H9 (cell line): ENCODE measurements at regions not wholly inside any gene's neighbourhood (a gene's known extent, or its start where the extent isn't known, plus 50 kb on each side); places are given as distances from the start of the nearest gene placed in this dataset.

Experiments
- DNase-seq: peaks from one replicate; pipeline ENCODE4 v3.0.0-alpha.2; 2017
- H2AFZ ChIP-seq: one replicate; pipeline ENCODE4 v1.6.1; 2013; ENCODE audit warnings: mild to moderate bottlenecking, low read length, control low read depth, moderate library complexity
- H2AK5ac ChIP-seq: 2 replicates; pipeline ENCODE4 v1.6.1; 2013; ENCODE audit warnings: low read length, control low read depth, mixed read lengths; ENCODE audit not compliant: insufficient read length
- H2BK120ac ChIP-seq: one replicate; pipeline ENCODE4 v1.6.1; 2013; ENCODE audit warnings: low read depth, mild to moderate bottlenecking, low read length, control low read depth, inconsistent platforms; ENCODE audit not compliant: poor library complexity, severe bottlenecking
- H2BK12ac ChIP-seq: 2 replicates; pipeline ENCODE4 v1.6.1; 2013; ENCODE audit warnings: low read length, control low read depth, mixed read lengths, low read depth; ENCODE audit not compliant: insufficient read length
- H2BK15ac ChIP-seq: 2 replicates; pipeline ENCODE4 v1.6.1; 2013; ENCODE audit warnings: low read depth, low read length, control low read depth
- H2BK20ac ChIP-seq: one replicate; pipeline ENCODE4 v1.6.1; 2013; ENCODE audit warnings: low read depth, mild to moderate bottlenecking, low read length, control low read depth, inconsistent platforms; ENCODE audit not compliant: poor library complexity, severe bottlenecking
- H2BK5ac ChIP-seq: 2 replicates; pipeline ENCODE4 v1.6.1; 2013; ENCODE audit warnings: low read length, control low read depth, mixed read lengths; ENCODE audit not compliant: insufficient read length
- H3K14ac ChIP-seq: 2 replicates; pipeline ENCODE4 v1.6.1; 2013; ENCODE audit warnings: low read length, control low read depth; ENCODE audit not compliant: insufficient read depth
- H3K18ac ChIP-seq: 2 replicates; pipeline ENCODE4 v1.6.1; 2013; ENCODE audit warnings: low read depth, mild to moderate bottlenecking, mixed read lengths, low read length, control low read depth; ENCODE audit not compliant: insufficient read length
- H3K23ac ChIP-seq: 2 replicates; pipeline ENCODE4 v1.6.1; 2013; ENCODE audit warnings: low read length, control low read depth, mixed read lengths, low read depth; ENCODE audit not compliant: insufficient read length
- H3K23me2 ChIP-seq: 2 replicates; pipeline ENCODE4 v1.6.1; 2013; ENCODE audit warnings: low read depth, mild to moderate bottlenecking, mixed read lengths, low read length, control low read depth; ENCODE audit not compliant: insufficient read length, poor library complexity, severe bottlenecking
- H3K27ac ChIP-seq: 2 replicates; pipeline ENCODE4 v1.5.1; 2013; ENCODE audit warnings: low read length, control low read depth, mixed read lengths, low read depth; ENCODE audit not compliant: insufficient read length
- H3K27me3 ChIP-seq: 2 replicates; pipeline ENCODE4 v1.6.1; 2013; ENCODE audit warnings: low read length, control low read depth, inconsistent platforms; ENCODE audit not compliant: insufficient read depth
- H3K4ac ChIP-seq: 2 replicates; pipeline ENCODE4 v1.6.1; 2013; ENCODE audit warnings: low read depth, mild to moderate bottlenecking, control low read depth, inconsistent platforms, low read length, moderate library complexity
- H3K4me1 ChIP-seq: 2 replicates; pipeline ENCODE4 v1.6.1; 2013; ENCODE audit warnings: low read length, control low read depth, inconsistent platforms; ENCODE audit not compliant: insufficient read depth
- H3K4me2 ChIP-seq: 2 replicates; pipeline ENCODE4 v1.6.1; 2013; ENCODE audit warnings: low read length, control low read depth, mixed read lengths; ENCODE audit not compliant: insufficient read length, insufficient read depth
- H3K56ac ChIP-seq: 2 replicates; pipeline ENCODE4 v1.6.1; 2013; ENCODE audit warnings: low read depth, mild to moderate bottlenecking, mixed read lengths, low read length, control low read depth; ENCODE audit not compliant: insufficient read length
- H3K79me1 ChIP-seq: 2 replicates; pipeline ENCODE4 v1.6.1; 2013; ENCODE audit warnings: low read depth, mild to moderate bottlenecking, moderate library complexity, low read length, control low read depth, inconsistent platforms; ENCODE audit not compliant: insufficient read depth, poor library complexity, severe bottlenecking
- H3K79me2 ChIP-seq: 2 replicates; pipeline ENCODE4 v1.6.1; 2013; ENCODE audit warnings: low read length, control low read depth, inconsistent platforms; ENCODE audit not compliant: insufficient read depth
- H3K9ac ChIP-seq: 2 replicates; pipeline ENCODE4 v1.6.1; 2013; ENCODE audit warnings: low read length, control low read depth, mixed read lengths; ENCODE audit not compliant: insufficient read length; ENCODE audit errors: extremely low read depth
- H3K9me3 ChIP-seq: one replicate; pipeline ENCODE4 v1.6.1; 2013; ENCODE audit warnings: low read depth, low read length, inconsistent platforms; ENCODE audit not compliant: control insufficient read depth
- H3T11ph ChIP-seq: one replicate; pipeline ENCODE4 v1.6.1; 2013; ENCODE audit warnings: mild to moderate bottlenecking, low read length, control low read depth, inconsistent platforms
- H4K20me1 ChIP-seq: one replicate; pipeline ENCODE4 v1.6.1; 2013; ENCODE audit not compliant: control insufficient read depth, insufficient read length, insufficient read depth
- H4K5ac ChIP-seq: 2 replicates; pipeline ENCODE4 v1.6.1; 2013; ENCODE audit warnings: low read depth, mild to moderate bottlenecking, mixed read lengths, low read length, control low read depth; ENCODE audit not compliant: insufficient read length
- H4K8ac ChIP-seq: replicated peaks from 2 replicates; pipeline ENCODE4 v1.6.1; 2013; ENCODE audit warnings: low read length, control low read depth, mixed read lengths, low read depth; ENCODE audit not compliant: insufficient read length
- H4K91ac ChIP-seq: 2 replicates; pipeline ENCODE4 v1.6.1; 2013; ENCODE audit warnings: low read depth, mild to moderate bottlenecking, moderate library complexity, mixed read lengths, low read length, control low read depth; ENCODE audit not compliant: insufficient read length
- H3K27ac Mint-ChIP-seq, 3 experiments: 2 replicates in 2 of 3; 3 replicates in 1 of 3; pipeline ENCODE4 v1.8.0; 2020 to 2021; ENCODE audit warnings: mixed read lengths in 3 of 3, mild to moderate bottlenecking in 1 of 3, moderate library complexity in 1 of 3
- H3K27me3 Mint-ChIP-seq: 2 replicates; pipeline ENCODE4 v1.8.0; 2021; ENCODE audit warnings: low read depth, mild to moderate bottlenecking, moderate library complexity, mixed read lengths
- H3K36me3 Mint-ChIP-seq, 3 experiments: 2 replicates in 2 of 3; 3 replicates in 1 of 3; pipeline ENCODE4 v1.8.0; 2020 to 2021; ENCODE audit warnings: low read depth in 3 of 3, mixed read lengths in 3 of 3; ENCODE audit not compliant: insufficient read depth in 1 of 3
- H3K4me1 Mint-ChIP-seq, 2 experiments: 2 replicates each; pipeline ENCODE4 v1.8.0; 2020; ENCODE audit warnings: mixed read lengths in 2 of 2
- H3K4me3 Mint-ChIP-seq, 2 experiments: 2 replicates in 1 of 2; 3 replicates in 1 of 2; pipeline ENCODE4 v1.8.0; 2020 to 2021; ENCODE audit warnings: mild to moderate bottlenecking in 2 of 2, mixed read lengths in 2 of 2, moderate library complexity in 1 of 2
- H3K9me3 Mint-ChIP-seq, 2 experiments: 2 replicates in 1 of 2; 3 replicates in 1 of 2; pipeline ENCODE4 v1.8.0; 2020; ENCODE audit warnings: mild to moderate bottlenecking in 2 of 2, mixed read lengths in 2 of 2, moderate library complexity in 1 of 2
- WGBS: extraction: QIAGEN DNeasy Blood & Tissue Kit; methylation state at CpG from one replicate; pipeline ENCODE4 v1.1.7; 2013; ENCODE audit warnings: missing lambda C conversion rate, low lambda C conversion rate, mixed read lengths; ENCODE audit not compliant: insufficient read length; ENCODE audit errors: extremely low coverage; 5-methylcytosine and 5-hydroxymethylcytosine counted together
- TF ChIP-seq, protein P1 (sequence below): fragments of 200-600 bp; sonication (generic); conservative IDR thresholded peaks from 3 replicates; pipeline ENCODE4 v1.8.0; 2021; ENCODE audit warnings: antibody characterized with exemption, mild to moderate bottlenecking

DNA sequence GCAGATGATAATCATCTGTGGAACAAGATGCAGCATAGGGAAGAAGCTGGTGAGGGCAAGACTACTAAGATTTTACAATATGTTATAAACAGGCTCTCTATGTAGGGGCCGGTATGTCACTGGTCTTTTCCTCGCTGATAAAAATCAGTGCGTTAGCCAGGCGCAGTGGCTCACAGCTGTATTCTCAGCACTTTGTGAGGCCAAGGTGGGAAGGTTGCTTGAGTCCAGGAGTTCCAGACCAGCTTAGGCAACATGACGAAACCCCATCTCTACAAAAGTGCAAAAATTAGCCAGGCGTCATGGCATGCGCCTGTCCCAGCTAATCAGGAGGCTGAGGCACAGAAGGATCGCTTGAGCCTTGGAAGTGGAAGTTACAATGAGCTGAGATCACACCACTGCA, 135.9 kb downstream of the TUSC1 start:
- Mint-ChIP-seq H3K36me3 (peaks cover 0 to 1% (median 0%) of the 10 kb centered on the region in 3 experiments; a peak in 1 of 7 replicates), H3K27ac (no peak overlapping the region), H3K27me3 (no peaks in the 10 kb centered on the region), H3K9me3 (no peaks in the 10 kb centered on the region), H3K4me1 (peaks cover 19 to 20% of the 10 kb centered on the region in 2 experiments), H3K4me3 (no peak overlapping the region)
- Histone ChIP-seq H4K20me1 (no peaks in the 10 kb centered on the region), H3K9ac (no peak overlapping the region), H3K9me3 (no peaks in the 10 kb centered on the region), H3K23me2 (no peaks in the 10 kb centered on the region), H3K4me2 (no peak overlapping the region), H2BK20ac (no peak overlapping the region), H3K4ac (no peak overlapping the region), H4K8ac (no peak overlapping the region), H3K27me3 (no peaks in the 10 kb centered on the region), H3K56ac (no peak overlapping the region), H3K4me1 (peaks cover 6% of the 10 kb centered on the region; the same call in 1 of the 2 replicates), H2BK120ac (no peak overlapping the region), H3K79me2 (no peaks in the 10 kb centered on the region), H3K14ac (no peak overlapping the region), H4K5ac (no peak overlapping the region), H2BK15ac (no peak overlapping the region), H2AFZ (no peak overlapping the region), H3T11ph (no peak overlapping the region), H4K91ac (no peak overlapping the region), H2BK5ac (no peak overlapping the region), H3K79me1 (no peaks in the 10 kb centered on the region), H2BK12ac (no peak overlapping the region), H3K23ac (no peak overlapping the region), H2AK5ac (no peak overlapping the region), H3K18ac (no peak overlapping the region), H3K27ac (no peak overlapping the region)
- TF ChIP-seq, protein P1, sequence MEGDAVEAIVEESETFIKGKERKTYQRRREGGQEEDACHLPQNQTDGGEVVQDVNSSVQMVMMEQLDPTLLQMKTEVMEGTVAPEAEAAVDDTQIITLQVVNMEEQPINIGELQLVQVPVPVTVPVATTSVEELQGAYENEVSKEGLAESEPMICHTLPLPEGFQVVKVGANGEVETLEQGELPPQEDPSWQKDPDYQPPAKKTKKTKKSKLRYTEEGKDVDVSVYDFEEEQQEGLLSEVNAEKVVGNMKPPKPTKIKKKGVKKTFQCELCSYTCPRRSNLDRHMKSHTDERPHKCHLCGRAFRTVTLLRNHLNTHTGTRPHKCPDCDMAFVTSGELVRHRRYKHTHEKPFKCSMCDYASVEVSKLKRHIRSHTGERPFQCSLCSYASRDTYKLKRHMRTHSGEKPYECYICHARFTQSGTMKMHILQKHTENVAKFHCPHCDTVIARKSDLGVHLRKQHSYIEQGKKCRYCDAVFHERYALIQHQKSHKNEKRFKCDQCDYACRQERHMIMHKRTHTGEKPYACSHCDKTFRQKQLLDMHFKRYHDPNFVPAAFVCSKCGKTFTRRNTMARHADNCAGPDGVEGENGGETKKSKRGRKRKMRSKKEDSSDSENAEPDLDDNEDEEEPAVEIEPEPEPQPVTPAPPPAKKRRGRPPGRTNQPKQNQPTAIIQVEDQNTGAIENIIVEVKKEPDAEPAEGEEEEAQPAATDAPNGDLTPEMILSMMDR, result no peak
- WGBS, result no CpG with 5 or more reads among the region's 8 CpGs
- DNase-seq, result no peak
